PC-9 (cell line): ENCODE measurements at regions not wholly inside any gene's neighbourhood (a gene's known extent, or its start where the extent isn't known, plus 50 kb on each side); places are given as distances from the start of the nearest gene placed in this dataset.

Experiments used
- CTCF ChIP-seq: fragments of 200-600 bp; sonication (generic); conservative IDR thresholded peaks from 2 replicates; pipeline ENCODE4 v1.6.1; 2017; ENCODE audit warnings: mixed run types, antibody characterized with exemption, mild to moderate bottlenecking, moderate library complexity
- EZH2 ChIP-seq: fragments of 200-600 bp; sonication (generic); IDR thresholded peaks from 2 replicates; pipeline ENCODE4 v1.8.0; 2017; ENCODE audit warnings: antibody characterized with exemption, low read depth

DNA sequence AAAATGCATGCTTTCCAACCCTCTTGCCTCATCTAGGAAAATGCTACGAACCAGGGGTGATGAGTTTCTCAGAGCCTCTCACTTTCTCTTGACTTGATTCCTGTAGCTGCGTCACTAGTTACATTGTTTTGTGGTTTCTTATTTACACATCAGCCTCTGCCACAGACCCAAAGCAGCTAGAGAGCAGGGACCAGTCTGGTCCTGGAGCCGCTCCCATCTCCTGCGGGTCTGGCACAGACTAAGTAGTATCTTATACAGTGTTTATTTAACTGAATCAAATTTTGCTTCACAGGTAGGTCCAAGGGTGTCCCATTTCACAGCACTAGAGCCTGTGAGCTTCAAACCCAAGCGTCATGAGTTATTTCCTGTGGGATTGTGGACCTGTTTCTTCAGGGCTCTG lies 310.5 kb downstream of the MYCN start:
- TF ChIP-seq EZH2 (no peak), CTCF (no peak)
